MM.1S (cell line): ENCODE measurements at regions not wholly inside any gene's neighbourhood (a gene's known extent, or its start where the extent isn't known, plus 50 kb on each side); places are given as distances from the start of the nearest gene placed in this dataset.

Experiments used
- DNase-seq: peaks from one replicate; pipeline ENCODE4 v3.0.0-alpha.2; 2015
- H2AFZ ChIP-seq: fragments of 300-600 bp; sonication (generic); 2 replicates; pipeline ENCODE4 v1.6.0; 2016; ENCODE audit warnings: antibody characterized with exemption, low read length
- H3F3A ChIP-seq: fragments of 300-600 bp; sonication (generic); 2 replicates; pipeline ENCODE4 v1.6.1; 2016; ENCODE audit warnings: mild to moderate bottlenecking, antibody characterized with exemption, low read length, moderate library complexity, mixed read lengths; ENCODE audit not compliant: insufficient read depth
- H3K27ac ChIP-seq: fragments of 300-600 bp; sonication (generic); 2 replicates; pipeline ENCODE4 v1.5.1; 2016; ENCODE audit warnings: mild to moderate bottlenecking, low read length
- H3K27me3 ChIP-seq: fragments of 300-600 bp; sonication (generic); replicated peaks from 2 replicates; pipeline ENCODE4 v1.6.0; 2016; ENCODE audit warnings: low read length; ENCODE audit not compliant: insufficient read depth
- H3K36me3 ChIP-seq: fragments of 300-600 bp; sonication (generic); replicated peaks from 2 replicates; pipeline ENCODE4 v1.6.1; 2016; ENCODE audit warnings: mild to moderate bottlenecking, low read length, mixed read lengths; ENCODE audit not compliant: insufficient read depth
- H3K4me1 ChIP-seq: fragments of 300-600 bp; sonication (generic); 2 replicates; pipeline ENCODE4 v1.6.1; 2016; ENCODE audit warnings: low read length, mixed read lengths
- H3K4me2 ChIP-seq: fragments of 300-600 bp; sonication (generic); 2 replicates; pipeline ENCODE4 v1.6.0; 2016; ENCODE audit warnings: low read depth, low read length
- H3K4me3 ChIP-seq: fragments of 300-600 bp; sonication (generic); 2 replicates; pipeline ENCODE4 v1.5.1; 2016; ENCODE audit warnings: low read length, mixed read lengths
- H3K79me2 ChIP-seq: fragments of 300-600 bp; sonication (generic); 2 replicates; pipeline ENCODE4 v1.6.1; 2016; ENCODE audit warnings: mixed run types, low read length, mixed read lengths
- H3K9ac ChIP-seq: fragments of 300-600 bp; sonication (generic); 2 replicates; pipeline ENCODE4 v1.6.1; 2016; ENCODE audit warnings: low read length, mixed read lengths
- H3K9me2 ChIP-seq: fragments of 300-600 bp; sonication (generic); replicated peaks from 2 replicates; pipeline ENCODE4 v1.6.1; 2016; ENCODE audit warnings: mild to moderate bottlenecking, low read length, mixed read lengths; ENCODE audit not compliant: insufficient read depth
- H3K9me3 ChIP-seq: fragments of 300-600 bp; sonication (generic); replicated peaks from 2 replicates; pipeline ENCODE4 v1.6.1; 2016; ENCODE audit warnings: mild to moderate bottlenecking, low read length, mixed read lengths; ENCODE audit not compliant: insufficient read depth
- H4K20me1 ChIP-seq: fragments of 300-600 bp; sonication (generic); 2 replicates; pipeline ENCODE4 v1.6.1; 2016; ENCODE audit warnings: mild to moderate bottlenecking, low read length, moderate library complexity, mixed read lengths; ENCODE audit not compliant: insufficient read depth
- CTCF ChIP-seq: fragments of 300-600 bp; sonication (generic); IDR thresholded peaks from 2 replicates; pipeline ENCODE4 v1.5.1; 2016; ENCODE audit warnings: antibody characterized with exemption, low read length, mixed read lengths
- EZH2 ChIP-seq: fragments of 300-600 bp; sonication (generic); optimal IDR thresholded peaks from 2 replicates; pipeline ENCODE3; 2017; ENCODE audit warnings: low read depth, mild to moderate bottlenecking, antibody characterized with exemption, low read length, mixed read lengths
- EZH2phosphoT487 ChIP-seq: fragments of 300-600 bp; sonication (generic); IDR thresholded peaks from 2 replicates; pipeline ENCODE4 v1.6.1; 2018; ENCODE audit warnings: antibody characterized with exemption, low read length

- DNase-seq = no peak
- H3K27me3 ChIP-seq = no peaks in the 10 kb centered on the region
- TF ChIP-seq CTCF (no peak), EZH2 (no peak)
- H3K4me3 ChIP-seq = no peak overlapping the region
- no peaks in the 10 kb centered on the region for H3K9me3 ChIP-seq
- H2AFZ ChIP-seq = no peak overlapping the region
- H4K20me1 ChIP-seq = no peaks in the 10 kb centered on the region
- H3K36me3 ChIP-seq = no peaks in the 10 kb centered on the region
- H3K9ac ChIP-seq = no peak overlapping the region
- no peaks in the 10 kb centered on the region for H3K79me2 ChIP-seq
- H3K4me2 ChIP-seq = no peak overlapping the region
- no peaks in the 10 kb centered on the region for H3F3A ChIP-seq
- H3K4me1 ChIP-seq = no peaks in the 10 kb centered on the region
- H3K9me2 ChIP-seq = no peaks in the 10 kb centered on the region
- no peak overlapping the region for H3K27ac ChIP-seq
Observed at GRCh38 chr5:20367178-20367577, 379.2 kb upstream of the CDH18 start.

GRCh38 chr5:20360263-20360662 is 372.3 kb upstream of the CDH18 start:
- Histone ChIP-seq H3K4me1 (no peaks in the 10 kb centered on the region), H3K9me2 (no peaks in the 10 kb centered on the region)

GRCh38 chr5:20359377-20359776 is 371.4 kb upstream of the CDH18 start:
- Histone ChIP-seq H3K4me1 (no peaks in the 10 kb centered on the region), H3K4me3 (no peak overlapping the region), H2AFZ (no peak overlapping the region), H3K9ac (no peak overlapping the region), H4K20me1 (no peaks in the 10 kb centered on the region), H3K4me2 (no peak overlapping the region), H3K27me3 (no peaks in the 10 kb centered on the region), H3K9me2 (no peaks in the 10 kb centered on the region), H3K27ac (no peak overlapping the region), H3K36me3 (no peaks in the 10 kb centered on the region), H3F3A (no peaks in the 10 kb centered on the region), H3K79me2 (no peaks in the 10 kb centered on the region), H3K9me3 (no peaks in the 10 kb centered on the region)
- no peak for DNase-seq
- no peak for TF ChIP-seq CTCF
- TF ChIP-seq EZH2 = no peak
- TF ChIP-seq EZH2phosphoT487 = no peak

More at GRCh38 chr5:20360263-20360662, 372.3 kb upstream of the CDH18 start:
- Histone ChIP-seq H3K9ac (no peak overlapping the region), H3K4me2 (no peak overlapping the region), H3K27ac (no peak overlapping the region), H3K4me3 (no peak overlapping the region), H3K79me2 (no peaks in the 10 kb centered on the region), H4K20me1 (no peaks in the 10 kb centered on the region), H2AFZ (no peak overlapping the region), H3F3A (no peaks in the 10 kb centered on the region), H3K36me3 (no peaks in the 10 kb centered on the region), H3K9me3 (no peaks in the 10 kb centered on the region), H3K27me3 (no peaks in the 10 kb centered on the region)
- DNase-seq = no peak
- no peak for TF ChIP-seq EZH2phosphoT487
- TF ChIP-seq EZH2 = no peak
- no peak for TF ChIP-seq CTCF
